HG03565 (cell line): ENCODE measurements at regions not wholly inside any gene's neighbourhood (a gene's known extent, or its start where the extent isn't known, plus 50 kb on each side); places are given as distances from the start of the nearest gene placed in this dataset.
"Not testable (repeated sequence)": the region's sequence is repeated elsewhere in the genome, so short reads cannot be mapped to it uniquely, and the experiment has no call there.

ENCODE experiments used
- ATAC-seq: cut with Tn5 transposase; IDR thresholded peaks from one replicate; pipeline ENCODE4 v1.9.1; 2021; ENCODE audit warnings: mild to moderate bottlenecking, moderate library complexity; ENCODE audit not compliant: unreplicated experiment

GRCh38 chr5:3161672-3162071 is 410.2 kb upstream of the IRX2 start:
- no peak for ATAC-seq

GRCh38 chr5:3157214-3157613 is 405.7 kb upstream of the IRX2 start:
- no peak for ATAC-seq

GRCh38 chr5:3155717-3156116 is 404.2 kb upstream of the IRX2 start:
- ATAC-seq, result no peak

GRCh38 chr5:3155046-3155445 is 403.6 kb upstream of the IRX2 start:
- no peak for ATAC-seq

GRCh38 chr5:3153906-3154305 is 402.4 kb upstream of the IRX2 start:
- ATAC-seq, result no peak

GRCh38 chr5:3153226-3153858 is 401.9 kb upstream of the IRX2 start:
- no peak for ATAC-seq

GRCh38 chr5:3149899-3150298 is 398.4 kb upstream of the IRX2 start:
- no peak for ATAC-seq

GRCh38 chr5:3147405-3147804 is 395.9 kb upstream of the IRX2 start:
- not testable (repeated sequence) for ATAC-seq

- no peak for ATAC-seq
Measured at GRCh38 chr5:3145641-3146040, 394.2 kb upstream of the IRX2 start.

- ATAC-seq, result no peak
Measured at GRCh38 chr5:3143382-3143781, 391.9 kb upstream of the IRX2 start.

GRCh38 chr5:3142261-3143027 is 391.0 kb upstream of the IRX2 start:
- ATAC-seq, result no peak

- no peak for ATAC-seq
Measured at GRCh38 chr5:3140117-3140516, 388.6 kb upstream of the IRX2 start.

- no peak for ATAC-seq
Measured at GRCh38 chr5:3139499-3139931, 388.0 kb upstream of the IRX2 start.

GRCh38 chr5:3131161-3131560 is 379.7 kb upstream of the IRX2 start:
- no peak for ATAC-seq

GRCh38 chr5:3129252-3129651 is 377.8 kb upstream of the IRX2 start:
- ATAC-seq, result no peak

- ATAC-seq, result no peak
Measured at GRCh38 chr5:3127423-3127911, 376.0 kb upstream of the IRX2 start.

GRCh38 chr5:3126639-3127038 is 375.2 kb upstream of the IRX2 start:
- ATAC-seq, result no peak

GRCh38 chr5:3124410-3124809 is 372.9 kb upstream of the IRX2 start:
- no peak for ATAC-seq

GRCh38 chr5:3123763-3124157 is 372.3 kb upstream of the IRX2 start:
- ATAC-seq, result no peak

- ATAC-seq, result no peak
Measured at GRCh38 chr5:3122985-3123762, 371.7 kb upstream of the IRX2 start.

- no peak for ATAC-seq
Measured at GRCh38 chr5:3122216-3122615, 370.7 kb upstream of the IRX2 start.

- ATAC-seq, result no peak
Measured at GRCh38 chr5:3121813-3122212, 370.3 kb upstream of the IRX2 start.
